Kidney tubule cell (primary cell): ENCODE measurements at regions not wholly inside any gene's neighbourhood (a gene's known extent, or its start where the extent isn't known, plus 50 kb on each side); places are given as distances from the start of the nearest gene placed in this dataset.

Source experiments
- DNase-seq: peaks from one replicate; pipeline ENCODE4 v3.0.0-alpha.2; 2018; ENCODE audit warnings: low spot score

- DNase-seq, result no peak
These were observed 106.2 kb downstream of the SMIM20 start for GRCh38 chr4:26020083-26020668.

DNA sequence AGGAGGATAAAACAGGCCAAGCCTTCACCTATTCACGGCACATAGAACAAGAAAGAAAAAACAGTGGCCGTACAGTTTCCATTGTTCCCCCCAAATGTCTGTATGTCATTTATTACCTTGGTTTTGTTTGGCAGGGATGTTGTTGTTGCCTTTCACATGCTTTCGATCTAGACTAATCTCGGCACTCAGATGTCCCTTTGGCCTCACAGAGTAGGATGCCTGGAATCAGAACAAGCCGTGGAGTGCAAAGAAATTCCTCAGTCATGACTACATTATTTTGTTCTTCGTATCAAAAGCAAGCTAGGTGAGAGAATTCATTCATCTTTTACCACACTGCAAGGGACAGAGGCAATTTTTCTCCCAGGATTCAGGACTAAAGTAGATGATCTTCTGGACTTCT lies 106.9 kb downstream of the SMIM20 start:
- no peak for DNase-seq

DNA sequence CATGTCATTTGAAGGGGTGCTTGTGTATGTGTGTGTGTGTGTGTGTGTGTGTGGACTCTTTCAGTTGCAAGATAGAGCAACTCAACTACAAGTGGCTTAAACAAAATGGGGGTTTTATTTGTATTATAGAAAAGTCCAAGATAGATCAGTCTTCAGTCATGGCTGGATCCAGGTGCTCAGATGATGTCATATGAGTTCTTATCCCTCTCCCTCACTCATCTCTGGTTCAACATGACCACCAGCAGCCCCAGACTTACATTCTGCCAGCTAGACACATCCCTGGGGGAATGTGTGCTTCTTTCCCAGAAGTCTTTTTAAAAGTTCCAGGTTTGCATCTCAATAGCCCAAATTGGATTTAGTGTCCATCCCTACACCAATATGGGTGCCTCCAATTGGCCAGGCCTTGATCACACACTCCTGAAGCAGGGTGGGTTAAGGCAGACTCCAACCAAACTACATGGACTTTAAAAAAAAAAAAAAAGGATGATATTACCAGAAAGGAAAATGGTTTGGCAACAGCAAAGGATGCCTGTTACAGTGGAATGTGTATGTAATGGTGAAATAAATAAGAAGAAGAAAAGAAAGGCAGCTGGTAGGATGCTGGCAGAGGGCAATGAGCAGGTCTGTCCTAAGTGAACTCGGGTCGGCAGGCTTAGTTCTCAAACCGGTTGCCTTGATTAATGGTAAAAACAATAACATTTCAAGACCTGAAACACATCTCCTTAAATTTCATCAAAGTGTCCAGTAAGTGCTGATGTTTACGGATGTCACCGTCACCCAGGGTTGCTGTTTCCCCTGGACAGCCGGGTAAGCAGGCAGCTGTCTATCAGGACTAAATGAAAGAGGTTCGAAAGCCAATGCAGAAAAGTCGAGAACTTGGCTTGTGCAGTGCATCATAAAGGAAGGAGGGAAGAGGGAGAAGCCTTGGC lies 107.7 kb downstream of the SMIM20 start:
- DNase-seq, result no peak

GRCh38 chr4:26022346-26023202 lies 108.6 kb downstream of the SMIM20 start:
- DNase-seq, result peak; percentile 30

DNA sequence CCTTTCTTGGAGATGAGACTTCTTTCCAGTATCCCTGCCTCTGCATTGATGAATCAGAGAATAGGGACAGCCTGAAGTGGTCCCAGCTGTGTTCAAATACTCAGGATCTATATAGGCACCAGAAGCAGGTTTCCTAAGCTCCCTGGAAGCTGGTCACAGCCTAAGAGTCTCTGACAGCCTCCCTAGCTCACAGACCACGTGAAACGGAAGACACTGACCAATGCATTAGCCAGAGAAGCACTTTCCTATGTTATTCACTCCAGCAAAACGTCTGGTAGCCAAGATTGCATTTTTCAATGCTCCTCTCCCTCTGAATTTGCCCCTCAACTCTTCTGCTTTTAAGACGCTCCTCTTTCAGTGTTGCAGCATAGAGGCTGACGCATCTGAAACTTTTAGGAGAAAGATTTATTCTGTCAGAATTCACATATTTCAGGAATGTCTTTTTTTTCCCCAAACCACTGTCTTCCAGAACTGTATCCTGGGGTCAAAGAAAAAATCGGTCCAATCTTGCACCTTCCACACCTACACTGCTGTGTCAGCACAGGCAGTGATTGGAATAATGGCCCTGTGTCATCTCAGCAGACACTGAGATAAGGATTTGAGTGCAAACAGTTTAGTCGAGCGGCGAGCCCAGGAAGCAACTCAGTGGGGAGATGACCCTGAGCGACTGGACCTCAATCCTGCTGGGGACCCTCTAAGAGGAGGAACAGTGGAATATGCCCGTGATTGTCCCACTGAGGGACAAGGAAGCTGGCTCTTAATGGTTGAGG lies 109.4 kb downstream of the SMIM20 start:
- no peak for DNase-seq

DNA sequence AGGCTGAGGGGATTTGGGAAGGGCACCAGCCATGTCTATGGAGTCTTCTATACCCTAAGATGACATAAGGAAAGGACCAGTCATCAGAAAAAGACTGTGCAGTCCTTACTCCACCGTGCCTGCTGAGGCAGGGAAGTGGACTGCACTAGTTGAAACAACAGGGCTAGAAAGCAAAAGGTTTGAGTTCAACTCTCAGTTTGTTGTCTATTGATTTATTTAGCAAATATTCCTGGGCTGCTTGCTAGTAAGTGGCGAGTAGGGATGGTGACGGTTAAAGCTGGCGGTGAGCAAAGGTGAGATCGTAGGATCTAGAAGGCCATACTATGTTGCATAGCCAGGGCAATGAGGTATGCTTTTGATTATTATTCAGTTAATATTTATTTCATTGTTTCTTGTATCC lies 110.1 kb downstream of the SMIM20 start:
- no peak for DNase-seq

DNA sequence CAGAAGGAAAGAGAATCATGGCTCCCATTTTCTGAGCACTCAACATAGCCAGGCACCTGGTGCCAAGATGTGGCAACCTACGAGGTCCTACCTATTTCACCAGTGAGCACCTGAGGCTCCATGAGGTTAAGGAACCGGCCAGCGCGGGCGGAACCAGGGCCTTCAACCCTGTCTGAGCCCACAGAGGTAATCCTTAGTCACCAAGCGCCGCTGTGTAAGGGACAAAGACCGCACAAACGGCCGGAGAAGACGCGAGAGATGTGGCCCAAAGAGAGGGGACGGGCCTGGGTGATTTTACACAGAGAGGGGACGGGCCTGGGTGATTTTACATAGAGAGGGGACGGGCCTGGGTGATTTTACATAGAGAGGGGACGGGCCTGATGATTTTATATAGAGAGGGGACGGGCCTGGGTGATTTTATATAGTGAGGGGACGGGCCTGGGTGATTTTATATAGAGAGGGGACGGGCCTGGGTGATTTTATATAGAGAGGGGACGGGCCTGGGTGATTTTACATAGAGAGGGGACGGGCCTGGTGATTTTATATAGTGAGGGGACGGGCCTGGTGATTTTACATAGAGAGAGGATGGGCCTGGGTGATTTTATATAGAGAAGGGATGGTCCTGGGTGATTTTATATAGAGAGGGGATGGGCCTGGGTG lies 114.2 kb downstream of the SMIM20 start:
- no peak for DNase-seq

DNA sequence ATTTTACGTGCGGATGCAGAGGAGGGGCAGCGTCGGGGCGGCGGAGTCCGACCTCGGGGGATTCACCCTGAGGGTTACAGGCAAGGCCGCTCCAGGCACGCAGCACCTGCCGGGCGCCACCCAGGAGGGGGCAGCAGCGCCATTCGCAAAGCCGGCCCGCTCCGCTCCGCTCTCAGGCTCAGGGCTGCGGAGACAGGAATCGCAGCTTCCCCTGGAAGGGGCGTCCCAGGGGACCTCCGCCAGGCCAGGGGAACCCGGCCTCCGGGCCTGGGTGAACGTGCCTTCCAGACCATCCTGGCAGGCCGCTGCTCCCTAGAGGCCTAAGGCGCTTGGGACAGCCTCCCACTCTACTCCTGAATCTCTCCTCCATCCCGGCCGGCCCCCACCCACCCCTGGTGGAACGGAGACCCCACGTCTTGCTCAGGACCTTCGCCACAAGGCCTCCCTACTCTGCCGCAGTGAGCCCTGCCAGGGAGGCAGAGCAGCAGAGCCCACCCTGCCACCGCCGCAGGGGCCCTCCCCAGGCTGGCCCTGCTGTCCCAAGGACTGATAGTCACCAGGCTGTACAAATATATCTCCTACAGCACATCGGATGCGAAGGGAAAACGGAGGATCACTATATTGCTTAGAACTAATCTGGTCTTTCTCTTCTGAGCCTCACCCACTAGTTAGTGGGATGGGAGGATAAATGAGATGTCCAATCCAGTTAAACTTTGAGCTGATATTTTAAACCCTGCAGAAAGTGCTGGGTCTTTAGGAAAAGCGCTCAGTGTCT lies 115.0 kb downstream of the SMIM20 start:
- DNase-seq, result peak; percentile 65

DNA sequence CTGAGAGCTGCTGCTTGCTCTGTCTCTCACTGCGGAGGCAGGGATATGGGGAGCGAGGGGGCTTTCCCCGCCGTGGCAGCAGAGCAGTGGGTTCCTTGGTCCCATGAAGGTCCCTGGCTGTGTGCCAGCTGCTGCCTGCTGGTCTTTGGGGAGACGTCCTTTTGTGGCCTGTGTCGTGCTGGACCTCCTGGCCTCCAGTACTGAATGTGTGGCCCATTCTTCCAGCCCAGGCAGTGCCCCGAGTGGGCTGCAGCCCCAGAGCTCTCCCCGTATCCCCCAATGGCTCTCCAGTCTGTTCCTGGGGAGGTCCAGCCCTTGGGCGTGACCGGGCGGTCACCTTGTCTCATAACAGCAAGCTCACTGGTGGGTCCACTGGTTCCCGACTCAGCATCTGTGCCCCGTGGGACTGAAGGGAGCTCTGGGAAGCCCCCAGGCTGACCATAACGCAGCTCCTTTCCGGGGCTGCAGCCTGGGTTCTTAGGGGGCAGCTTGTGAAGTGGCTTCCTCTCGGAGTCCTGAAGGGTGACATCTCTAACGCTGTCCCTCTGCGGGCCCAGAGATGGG lies 115.6 kb downstream of the SMIM20 start:
- no peak for DNase-seq

- DNase-seq, result no peak
These were observed 116.2 kb downstream of the SMIM20 start for GRCh38 chr4:26030260-26030667.

DNA sequence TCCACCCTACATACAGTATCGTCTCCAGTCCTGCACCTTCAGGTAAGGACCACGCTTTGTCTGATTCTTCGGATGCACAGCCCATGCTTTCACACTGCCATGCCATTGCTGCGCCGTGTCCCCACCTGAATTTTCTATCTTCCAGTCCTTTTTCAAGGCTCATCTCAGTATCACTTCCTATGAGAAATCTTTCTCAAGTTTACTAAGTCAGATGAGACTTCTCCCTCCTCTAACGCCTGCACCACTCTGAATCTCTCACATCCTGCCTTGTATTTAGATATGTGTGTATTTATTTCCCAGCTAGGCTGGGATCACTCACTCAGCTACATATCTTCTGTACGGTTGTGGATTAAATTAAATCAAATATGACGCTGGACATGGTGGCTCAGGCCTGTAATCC lies 116.8 kb downstream of the SMIM20 start:
- DNase-seq, result no peak

GRCh38 chr4:26031704-26032103 lies 117.7 kb downstream of the SMIM20 start:
- no peak for DNase-seq

- DNase-seq, result peak; percentile 89
These were observed 118.1 kb downstream of the SMIM20 start for GRCh38 chr4:26032142-26032541.

DNA sequence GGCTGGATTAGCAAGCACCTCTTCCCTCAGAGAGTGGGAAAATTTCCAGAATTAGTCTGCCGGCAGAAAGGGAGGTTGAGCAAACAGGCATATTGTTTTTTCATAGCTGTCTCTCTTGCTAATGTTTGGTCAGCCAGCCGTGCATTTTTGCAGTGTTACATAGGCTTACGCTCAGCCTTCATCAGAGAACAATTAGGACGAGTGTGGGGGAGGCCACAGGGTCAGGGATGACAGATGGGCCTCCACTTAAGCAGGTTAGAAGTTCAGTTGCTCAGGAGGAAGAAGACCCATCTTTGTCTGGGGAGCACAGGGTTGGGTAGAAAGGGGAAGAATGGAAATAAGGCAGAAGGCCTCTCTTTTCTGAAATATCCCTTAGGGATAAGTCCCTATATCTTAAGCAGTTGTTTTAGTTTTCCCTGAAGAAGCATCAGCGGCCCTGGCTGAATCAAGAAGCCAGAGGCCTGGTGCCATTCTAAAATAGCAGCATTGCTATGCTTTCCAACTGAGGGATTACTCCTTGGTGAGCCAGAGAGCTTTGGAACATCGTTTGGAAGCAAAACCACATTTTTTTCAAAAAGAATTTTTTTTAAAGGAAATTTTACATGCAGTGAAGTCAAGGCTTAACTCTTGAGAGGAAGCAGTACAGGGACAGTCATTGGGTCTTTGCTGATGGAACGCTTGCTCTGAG lies 118.8 kb downstream of the SMIM20 start:
- DNase-seq, result peak; percentile 84

- DNase-seq, result no peak
These were observed 119.4 kb downstream of the SMIM20 start for GRCh38 chr4:26033389-26033788.

GRCh38 chr4:26034849-26035248 lies 120.8 kb downstream of the SMIM20 start:
- no peak for DNase-seq

GRCh38 chr4:26035921-26036320 lies 121.9 kb downstream of the SMIM20 start:
- DNase-seq, result no peak

GRCh38 chr4:26039639-26040359 lies 125.8 kb downstream of the SMIM20 start:
- DNase-seq, result no peak

DNA sequence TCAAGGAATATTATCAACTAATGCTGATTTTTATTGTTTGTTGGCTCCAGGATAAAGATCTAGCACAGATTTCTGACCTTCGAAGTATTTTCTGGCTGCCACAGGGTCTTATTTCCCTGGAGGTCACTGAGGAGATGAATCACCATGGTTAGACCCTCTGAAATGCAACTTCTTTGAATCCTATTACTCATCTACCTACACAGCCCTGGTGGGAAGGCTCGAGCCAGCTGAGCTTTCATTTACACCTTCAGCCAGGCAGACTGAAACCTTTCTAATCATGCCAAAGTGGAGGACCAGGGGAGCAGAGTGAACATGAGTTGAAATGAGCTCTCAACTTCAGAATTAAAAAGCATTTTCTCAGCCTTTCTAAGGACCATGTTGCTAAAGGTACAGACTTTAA lies 130.5 kb downstream of the SMIM20 start:
- DNase-seq, result no peak
